Endothelial cell of umbilical vein (primary cell): ENCODE measurements at regions not wholly inside any gene's neighbourhood (a gene's known extent, or its start where the extent isn't known, plus 50 kb on each side); places are given as distances from the start of the nearest gene placed in this dataset.

Experiments
- EZH2 ChIP-seq: IDR thresholded peaks from 2 replicates; pipeline ENCODE4 v1.6.1; 2012; ENCODE audit warnings: borderline replicate concordance, low read depth, mild to moderate bottlenecking, moderate library complexity, low read length, inconsistent platforms; ENCODE audit not compliant: severe bottlenecking
- FOS ChIP-seq: IDR thresholded peaks from 2 replicates; pipeline ENCODE4 v1.6.1; 2011; ENCODE audit warnings: mild to moderate bottlenecking, low read length, moderate library complexity, borderline replicate concordance; ENCODE audit not compliant: insufficient read depth
- GATA2 ChIP-seq: IDR thresholded peaks from 2 replicates; pipeline ENCODE4 v1.7.0; 2011; ENCODE audit warnings: low read depth, mild to moderate bottlenecking, moderate library complexity, mixed read lengths, low read length; ENCODE audit not compliant: insufficient read length, insufficient read depth
- JUN ChIP-seq: IDR thresholded peaks from 2 replicates; pipeline ENCODE4 v1.6.1; 2011; ENCODE audit warnings: borderline replicate concordance, low read depth; ENCODE audit not compliant: insufficient read length, insufficient read depth
- MYC ChIP-seq: IDR thresholded peaks from one replicate; pipeline ENCODE4 v1.6.1; 2011; ENCODE audit warnings: mild to moderate bottlenecking, low read depth, low read length
- POLR2A ChIP-seq: IDR thresholded peaks from 2 replicates; pipeline ENCODE4 v1.6.1; 2012; ENCODE audit warnings: low read depth, mild to moderate bottlenecking, control low read depth, low read length
- POLR2AphosphoS5 ChIP-seq: IDR thresholded peaks from 2 replicates; pipeline ENCODE4 v1.6.1; 2012; ENCODE audit warnings: low read depth, mild to moderate bottlenecking, control low read depth, low read length, moderate library complexity; ENCODE audit not compliant: insufficient read depth
- TF ChIP-seq, protein P1 (sequence below), 2 donors: IDR thresholded peaks; 1 replicate in 1 of 2; 2 replicates in 1 of 2; pipeline ENCODE4 v1.5.1; 2011; ENCODE audit warnings: low read length in 2 of 2, mild to moderate bottlenecking in 2 of 2, moderate library complexity in 2 of 2, control low read depth in 1 of 2, inconsistent platforms in 1 of 2, low read depth in 1 of 2; ENCODE audit not compliant: insufficient read depth in 1 of 2; ENCODE audit errors: extremely low read depth in 1 of 2
- TF ChIP-seq, protein P2 (sequence below): IDR thresholded peaks from 2 replicates; pipeline ENCODE4 v1.6.1; 2011; ENCODE audit not compliant: insufficient read depth, insufficient read length

DNA sequence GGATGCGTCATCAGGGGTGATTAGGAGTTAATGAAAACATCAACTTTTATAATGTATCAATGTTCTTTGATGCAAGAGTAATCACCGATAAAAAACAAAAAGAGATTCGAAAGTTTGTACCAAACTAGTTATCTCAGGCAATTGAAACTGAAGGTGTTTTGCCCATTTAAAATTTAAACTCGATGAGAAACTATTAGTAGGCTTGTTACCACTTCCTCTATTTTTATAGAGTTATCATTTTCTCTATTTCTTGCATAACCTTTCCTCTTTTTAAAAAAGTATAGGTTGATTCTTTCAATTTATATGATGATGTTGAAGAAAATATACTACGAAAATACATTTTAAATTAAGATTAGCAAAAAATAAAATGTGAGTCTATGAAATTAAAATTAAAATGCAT is 597.3 kb upstream of the POT1 start:
- TF ChIP-seq, protein P1, sequence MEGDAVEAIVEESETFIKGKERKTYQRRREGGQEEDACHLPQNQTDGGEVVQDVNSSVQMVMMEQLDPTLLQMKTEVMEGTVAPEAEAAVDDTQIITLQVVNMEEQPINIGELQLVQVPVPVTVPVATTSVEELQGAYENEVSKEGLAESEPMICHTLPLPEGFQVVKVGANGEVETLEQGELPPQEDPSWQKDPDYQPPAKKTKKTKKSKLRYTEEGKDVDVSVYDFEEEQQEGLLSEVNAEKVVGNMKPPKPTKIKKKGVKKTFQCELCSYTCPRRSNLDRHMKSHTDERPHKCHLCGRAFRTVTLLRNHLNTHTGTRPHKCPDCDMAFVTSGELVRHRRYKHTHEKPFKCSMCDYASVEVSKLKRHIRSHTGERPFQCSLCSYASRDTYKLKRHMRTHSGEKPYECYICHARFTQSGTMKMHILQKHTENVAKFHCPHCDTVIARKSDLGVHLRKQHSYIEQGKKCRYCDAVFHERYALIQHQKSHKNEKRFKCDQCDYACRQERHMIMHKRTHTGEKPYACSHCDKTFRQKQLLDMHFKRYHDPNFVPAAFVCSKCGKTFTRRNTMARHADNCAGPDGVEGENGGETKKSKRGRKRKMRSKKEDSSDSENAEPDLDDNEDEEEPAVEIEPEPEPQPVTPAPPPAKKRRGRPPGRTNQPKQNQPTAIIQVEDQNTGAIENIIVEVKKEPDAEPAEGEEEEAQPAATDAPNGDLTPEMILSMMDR (IDR thresholded peaks at IDR 0.05; ENCODE audit: extremely low read depth in 1 of 2, insufficient read depth in 1 of 2, low read depth in 1 of 2, low read length in 2 of 2): no peak
- TF ChIP-seq EZH2 (no peak), POLR2A (no peak), JUN (no peak), GATA2 (no peak), FOS (no peak), MYC (no peak), POLR2AphosphoS5 (no peak)
- TF ChIP-seq, protein P2, sequence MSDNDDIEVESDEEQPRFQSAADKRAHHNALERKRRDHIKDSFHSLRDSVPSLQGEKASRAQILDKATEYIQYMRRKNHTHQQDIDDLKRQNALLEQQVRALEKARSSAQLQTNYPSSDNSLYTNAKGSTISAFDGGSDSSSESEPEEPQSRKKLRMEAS: no peak
